Kidney (tissue), 13 donors: ENCODE measurements at regions not wholly inside any gene's neighbourhood (a gene's known extent, or its start where the extent isn't known, plus 50 kb on each side); places are given as distances from the start of the nearest gene placed in this dataset.

Experiments
- DNase-seq, 5 donors: peaks; one replicate each; pipeline ENCODE4 v3.0.0-alpha.2; 2013 to 2020
- FAIRE-seq: peaks from 2 replicates; lab custom pipeline; 2012; peaks lifted over from hg19 to GRCh38; lab: Jason Lieb, UNC
- H3K27ac ChIP-seq, 2 donors: one replicate each; pipeline ENCODE4 v1.7.0; 2013; ENCODE audit warnings: low read depth in 2 of 2, low read length in 2 of 2, inconsistent platforms in 1 of 2
- H3K27me3 ChIP-seq: one replicate; pipeline ENCODE4 v1.7.1; 2013; ENCODE audit warnings: low read length, inconsistent platforms; ENCODE audit not compliant: control insufficient read depth, insufficient read depth
- H3K36me3 ChIP-seq, 3 donors: one replicate each; pipeline versions ENCODE4 v1.7.0 to v1.7.1; 2013; ENCODE audit warnings: low read length in 3 of 3, control low read depth in 1 of 3, inconsistent platforms in 1 of 3; ENCODE audit not compliant: insufficient read depth in 3 of 3, control insufficient read depth in 2 of 3
- H3K4me1 ChIP-seq, 3 donors: one replicate each; pipeline versions ENCODE4 v1.7.0 to v1.7.1; 2013; ENCODE audit warnings: low read length in 3 of 3, inconsistent platforms in 1 of 3, low read depth in 1 of 3; ENCODE audit not compliant: control insufficient read depth in 2 of 3, insufficient read depth in 2 of 3
- H3K4me3 ChIP-seq, 3 donors: one replicate each; pipeline versions ENCODE4 v1.7.0 to v1.8.1; 2013; ENCODE audit warnings: low read length in 3 of 3, control low read depth in 1 of 3, inconsistent platforms in 1 of 3
- H3K9ac ChIP-seq, 3 donors: one replicate each; pipeline versions ENCODE4 v1.7.0 to v1.7.1; 2013; ENCODE audit warnings: low read length in 3 of 3, control low read depth in 1 of 3, inconsistent platforms in 1 of 3
- H3K9me3 ChIP-seq, 3 donors: one replicate each; pipeline versions ENCODE4 v1.7.0 to v1.7.1; 2013; ENCODE audit warnings: low read length in 3 of 3, control low read depth in 1 of 3, inconsistent platforms in 1 of 3; ENCODE audit not compliant: control insufficient read depth in 2 of 3, insufficient read depth in 1 of 3
- CTCF ChIP-seq: IDR thresholded peaks from 3 replicates; pipeline ENCODE4 v1.5.1; 2012; ENCODE audit warnings: mild to moderate bottlenecking, moderate library complexity, borderline replicate concordance; ENCODE audit not compliant: insufficient read depth; ENCODE audit errors: extremely low read depth
- intact Hi-C: fragments of 100-400 bp; cut with DNase I; formaldehyde crosslinking; loops from one replicate; pipeline ENCODE4 v1.11.1; 2022
- donor health status: control.
- donor health status: control.
- donor health status: control.
- donor health status: control.
- donor health status: control.
- donor health status: DM: yes; HTN: yes; CAD: no.
- donor health status: Normal renal cell carcinoma (clear cell type).

GRCh38 chr16:50988441-50988840 lies 162.6 kb downstream of the SALL1 start:
- Histone ChIP-seq H3K36me3 (no peaks in the 10 kb centered on the region), H3K4me3 (no peak overlapping the region), H3K27me3 (no peaks in the 10 kb centered on the region), H3K27ac (no peak overlapping the region), H3K9me3 (peaks cover 0 to 3% (median 0%) of the 10 kb centered on the region in 3 donors), H3K9ac (no peak overlapping the region), H3K4me1 (no peaks in the 10 kb centered on the region)
- DNase-seq (no peak), FAIRE-seq (no peak)
- intact Hi-C loops: no loop called here
- TF ChIP-seq CTCF: no peak

GRCh38 chr16:50986453-50986852 lies 164.6 kb downstream of the SALL1 start:
- Histone ChIP-seq H3K9ac (no peak overlapping the region), H3K4me1 (no peaks in the 10 kb centered on the region), H3K4me3 (no peak overlapping the region), H3K27me3 (no peaks in the 10 kb centered on the region), H3K36me3 (no peaks in the 10 kb centered on the region), H3K27ac (no peak overlapping the region), H3K9me3 (peaks cover 0 to 3% (median 0%) of the 10 kb centered on the region in 3 donors)
- FAIRE-seq (no peak), DNase-seq (no peak)
- intact Hi-C loops: no loop called here
- TF ChIP-seq CTCF: no peak

GRCh38 chr16:50985733-50986132 lies 165.3 kb downstream of the SALL1 start:
- Histone ChIP-seq H3K9ac (no peak overlapping the region), H3K36me3 (no peaks in the 10 kb centered on the region), H3K9me3 (peaks cover 0 to 3% (median 0%) of the 10 kb centered on the region in 3 donors), H3K4me3 (no peak overlapping the region), H3K27me3 (no peaks in the 10 kb centered on the region), H3K4me1 (no peaks in the 10 kb centered on the region), H3K27ac (no peak overlapping the region)
- no peak for TF ChIP-seq CTCF
- FAIRE-seq: no peak
- intact Hi-C loops: no loop called here
- DNase-seq: no peak

GRCh38 chr16:50984688-50985087 lies 166.4 kb downstream of the SALL1 start:
- H3K27me3 ChIP-seq: no peaks in the 10 kb centered on the region

More at GRCh38 chr16:50984688-50985087, 166.4 kb downstream of the SALL1 start:
- Histone ChIP-seq H3K36me3 (no peaks in the 10 kb centered on the region), H3K9ac (no peak overlapping the region), H3K9me3 (peaks cover 0 to 3% (median 0%) of the 10 kb centered on the region in 3 donors), H3K4me1 (no peaks in the 10 kb centered on the region), H3K4me3 (no peak overlapping the region), H3K27ac (no peak overlapping the region)
- no peak for TF ChIP-seq CTCF
- DNase-seq (no peak), FAIRE-seq (no peak)
- intact Hi-C loops: no loop called here
